Endothelial cell (in vitro differentiated cells): ENCODE measurements at regions not wholly inside any gene's neighbourhood (a gene's known extent, or its start where the extent isn't known, plus 50 kb on each side); places are given as distances from the start of the nearest gene placed in this dataset.

Experiments used
- DNase-seq: peaks from one replicate; pipeline ENCODE4 v3.0.0; 2021; ENCODE audit warnings: low spot score
- H3K27ac Mint-ChIP-seq: one replicate; pipeline ENCODE4 v1.8.0; 2021; ENCODE audit warnings: mixed read lengths, inconsistent platforms; ENCODE audit not compliant: unreplicated experiment
- H3K27me3 Mint-ChIP-seq: one replicate; pipeline ENCODE4 v1.8.0; 2021; ENCODE audit warnings: mild to moderate bottlenecking, moderate library complexity, mixed read lengths, inconsistent platforms; ENCODE audit not compliant: unreplicated experiment
- H3K36me3 Mint-ChIP-seq: one replicate; pipeline ENCODE4 v1.8.0; 2021; ENCODE audit warnings: mild to moderate bottlenecking, low read depth, mixed read lengths, inconsistent platforms; ENCODE audit not compliant: unreplicated experiment
- H3K4me1 Mint-ChIP-seq: one replicate; pipeline ENCODE4 v1.8.0; 2021; ENCODE audit warnings: mild to moderate bottlenecking, mixed read lengths, inconsistent platforms; ENCODE audit not compliant: unreplicated experiment
- H3K4me3 Mint-ChIP-seq: one replicate; pipeline ENCODE4 v1.8.0; 2021; ENCODE audit warnings: mild to moderate bottlenecking, mixed read lengths, inconsistent platforms; ENCODE audit not compliant: unreplicated experiment
- H3K9me3 Mint-ChIP-seq: one replicate; pipeline ENCODE4 v1.8.0; 2021; ENCODE audit warnings: mixed read lengths, inconsistent platforms; ENCODE audit not compliant: unreplicated experiment
- CTCF ChIP-seq: fragments of 200-600 bp; sonication (generic); IDR thresholded peaks from one replicate; pipeline ENCODE4 v1.5.0; 2021; ENCODE audit warnings: antibody characterized with exemption; ENCODE audit not compliant: unreplicated experiment

DNA sequence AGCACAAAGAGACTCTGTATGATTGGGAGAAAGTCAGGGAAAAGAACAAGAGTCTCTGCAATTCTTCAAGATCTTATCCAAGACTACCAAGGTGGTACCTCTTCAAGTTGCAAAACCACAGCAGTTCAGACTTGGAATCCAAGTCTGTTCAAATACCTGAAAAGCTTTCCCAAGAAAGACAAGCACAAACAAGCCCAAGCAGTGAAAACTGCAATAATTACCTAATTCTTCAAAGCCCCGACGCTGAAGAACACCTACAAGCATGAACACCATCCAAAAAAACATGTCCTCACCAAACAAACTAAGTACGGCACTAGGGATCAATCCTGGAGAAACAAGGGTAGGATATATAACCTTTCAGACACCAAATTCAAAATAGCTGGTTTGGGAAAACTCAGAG, 299.3 kb upstream of the ALCAM start:
- no peak overlapping the region for H3K27ac Mint-ChIP-seq
- H3K4me3 Mint-ChIP-seq, result no peak overlapping the region
- no peaks in the 10 kb centered on the region for H3K9me3 Mint-ChIP-seq
- H3K27me3 Mint-ChIP-seq, result no peaks in the 10 kb centered on the region
- H3K4me1 Mint-ChIP-seq, result no peaks in the 10 kb centered on the region
- no peak for DNase-seq
- TF ChIP-seq CTCF, result no peak
- no peaks in the 10 kb centered on the region for H3K36me3 Mint-ChIP-seq

GRCh38 chr3:105077060-105077822, 289.5 kb upstream of the ALCAM start:
- Mint-ChIP-seq H3K27me3 (no peaks in the 10 kb centered on the region), H3K27ac (no peak overlapping the region), H3K9me3 (no peaks in the 10 kb centered on the region), H3K36me3 (no peaks in the 10 kb centered on the region), H3K4me3 (no peak overlapping the region), H3K4me1 (no peaks in the 10 kb centered on the region)
- no peak for TF ChIP-seq CTCF
- no peak for DNase-seq

DNA sequence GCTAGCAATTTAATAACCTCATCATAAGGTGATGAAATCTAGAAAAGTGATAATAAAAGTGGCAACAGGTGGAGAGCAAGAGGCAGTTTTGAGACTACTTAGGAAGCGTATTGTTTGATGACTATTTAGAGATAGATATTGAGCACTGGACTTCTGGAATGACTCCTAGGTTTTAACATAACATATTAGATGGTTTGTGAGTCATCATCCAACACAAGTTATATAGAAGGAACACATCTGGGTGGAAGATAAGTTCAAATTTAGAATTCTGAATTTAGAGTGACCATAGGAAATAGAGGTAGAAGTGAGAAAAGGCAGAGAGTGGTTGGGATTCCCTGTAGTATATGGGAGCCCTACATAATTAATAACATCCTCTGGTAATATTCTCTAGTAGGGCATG, 282.8 kb upstream of the ALCAM start:
- TF ChIP-seq CTCF, result no peak
- H3K4me1 Mint-ChIP-seq, result no peaks in the 10 kb centered on the region
- no peaks in the 10 kb centered on the region for H3K27me3 Mint-ChIP-seq
- no peaks in the 10 kb centered on the region for H3K36me3 Mint-ChIP-seq
- no peak for DNase-seq
- H3K4me3 Mint-ChIP-seq, result no peak overlapping the region
- H3K9me3 Mint-ChIP-seq, result no peaks in the 10 kb centered on the region
- no peak overlapping the region for H3K27ac Mint-ChIP-seq

- Mint-ChIP-seq H3K4me3 (no peak overlapping the region), H3K9me3 (no peaks in the 10 kb centered on the region), H3K27ac (no peak overlapping the region), H3K27me3 (no peaks in the 10 kb centered on the region), H3K36me3 (no peaks in the 10 kb centered on the region), H3K4me1 (no peaks in the 10 kb centered on the region)
- DNase-seq, result no peak
- no peak for TF ChIP-seq CTCF
These were observed 281.2 kb upstream of the ALCAM start for GRCh38 chr3:105085506-105085905.

- TF ChIP-seq CTCF, result no peak
- Mint-ChIP-seq H3K36me3 (no peaks in the 10 kb centered on the region), H3K27me3 (no peaks in the 10 kb centered on the region), H3K9me3 (no peaks in the 10 kb centered on the region), H3K4me1 (no peaks in the 10 kb centered on the region), H3K27ac (no peak overlapping the region), H3K4me3 (no peak overlapping the region)
- DNase-seq, result no peak
These were observed 273.1 kb upstream of the ALCAM start for GRCh38 chr3:105093371-105094252.
